Cardiac septum (tissue), 1 donor: ENCODE measurements at regions not wholly inside any gene's neighbourhood (a gene's known extent, or its start where the extent isn't known, plus 50 kb on each side); places are given as distances from the start of the nearest gene placed in this dataset.

ENCODE experiments used
- DNase-seq: peaks from one replicate; pipeline ENCODE4 v3.0.0-alpha.2; 2020; ENCODE audit warnings: low spot score
- intact Hi-C: fragments of 100-400 bp; cut with DNase I; formaldehyde crosslinking; loops from one replicate; pipeline ENCODE4 v1.14.0; 2022
- donor health status: DM: no; HTN: no; CAD: no.

DNA sequence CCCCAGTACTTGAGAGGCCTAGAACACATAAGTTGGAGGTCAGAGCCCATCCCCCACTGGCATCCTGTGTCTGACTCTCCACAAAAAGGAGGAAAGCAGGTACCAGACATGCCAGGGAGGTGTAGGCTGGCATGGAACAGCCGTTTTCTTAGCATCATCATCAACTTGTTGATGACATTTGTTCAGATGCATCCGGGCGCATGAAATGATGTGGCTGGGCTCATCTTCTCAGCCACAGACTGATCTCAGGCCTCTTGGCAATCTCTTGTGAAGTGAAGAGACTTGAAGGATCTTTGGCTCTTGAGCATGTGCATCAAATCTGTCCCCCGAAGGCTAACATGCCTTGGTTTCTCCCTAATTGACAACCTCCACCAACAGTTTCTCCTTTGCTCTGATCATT is 243.3 kb downstream of the TSN start:
- intact Hi-C loops, result no loop called here
- DNase-seq, result no peak

GRCh38 chr2:121999264-121999663 is 243.8 kb downstream of the TSN start:
- intact Hi-C loops, result no loop called here
- DNase-seq, result no peak

DNA sequence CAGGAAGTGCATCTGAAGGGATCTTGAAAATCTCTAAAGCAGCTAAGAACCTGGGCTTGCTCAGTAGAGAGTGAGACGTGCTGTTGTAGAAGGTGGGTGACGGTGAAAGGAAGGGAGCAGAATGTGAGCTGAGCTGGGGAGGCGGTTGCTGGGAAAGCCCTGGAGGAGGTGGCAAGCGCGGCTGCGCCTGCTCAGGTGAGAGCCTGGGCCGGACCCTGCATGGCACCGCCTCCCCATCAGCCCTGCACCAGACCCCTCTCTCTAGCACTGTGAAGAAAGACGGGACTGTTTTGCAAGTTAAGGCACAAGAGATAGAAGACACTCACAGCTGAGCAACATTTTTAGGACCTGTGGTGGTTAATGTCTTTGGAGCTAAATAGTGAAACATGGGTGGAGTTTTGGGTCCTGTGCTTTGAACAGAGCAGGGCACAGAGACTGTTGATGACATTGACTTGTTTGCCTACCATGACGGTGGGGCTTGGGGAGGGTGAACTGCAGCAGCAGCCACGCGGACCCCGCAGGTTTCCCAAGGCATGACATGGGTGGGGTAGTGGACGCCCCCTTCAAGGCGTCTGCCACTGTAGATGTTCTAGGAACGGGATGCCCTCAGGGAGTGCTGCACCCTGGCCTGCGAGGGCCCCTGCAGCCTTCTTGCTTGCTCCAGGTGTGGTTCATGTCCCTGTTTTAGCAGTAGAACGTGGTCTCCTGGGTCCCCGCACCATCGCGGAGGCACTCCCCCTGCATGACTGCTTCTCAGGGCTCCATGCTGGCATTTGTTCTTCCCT is 245.3 kb downstream of the TSN start:
- DNase-seq, result no peak
- intact Hi-C loops, result no loop called here

- no peak for DNase-seq
- intact Hi-C loops, result no loop called here
Measured at GRCh38 chr2:122001441-122001874, 246.0 kb downstream of the TSN start.

GRCh38 chr2:122003196-122003940 is 247.9 kb downstream of the TSN start:
- DNase-seq, result no peak
- intact Hi-C loops, result no loop called here

DNA sequence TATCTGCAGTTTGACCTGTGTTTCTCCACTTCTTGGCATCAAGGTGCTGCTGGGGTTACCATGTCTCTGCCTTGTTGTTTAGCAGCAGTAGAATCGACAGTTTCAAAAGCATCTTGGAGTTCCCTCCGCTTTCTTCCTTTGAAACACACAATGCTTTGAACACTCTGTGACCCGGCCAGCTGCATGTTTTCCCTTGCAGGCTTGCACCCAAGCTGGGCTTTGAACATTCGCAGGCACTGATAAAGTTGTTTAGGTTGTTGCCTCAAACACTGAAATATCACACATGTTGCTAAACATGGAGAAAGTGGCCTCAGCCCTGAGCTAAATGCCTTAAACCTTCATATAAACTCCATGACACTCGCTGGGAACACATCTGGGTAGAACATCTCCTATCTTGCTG is 251.7 kb downstream of the TSN start:
- DNase-seq, result no peak
- intact Hi-C loops, result no loop called here

DNA sequence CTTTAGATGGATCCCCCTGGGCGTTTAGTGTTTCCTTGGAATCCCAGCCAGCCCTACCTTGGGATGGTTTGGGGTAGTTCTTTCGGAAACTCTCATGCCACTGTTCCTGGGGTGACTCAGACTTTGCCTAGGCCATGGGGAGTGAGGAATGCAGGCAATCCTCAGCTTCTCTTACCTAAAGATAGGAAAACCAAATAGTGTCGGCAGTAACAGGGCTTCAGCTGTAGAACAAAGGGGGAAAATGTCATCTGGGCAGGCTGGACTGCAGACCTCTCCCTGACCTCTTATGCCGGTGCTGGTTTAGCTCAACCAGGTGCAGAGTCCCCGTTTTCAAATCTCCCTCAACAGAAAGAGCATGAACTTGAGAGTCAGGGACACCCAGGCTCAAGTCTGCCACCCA is 252.1 kb downstream of the TSN start:
- intact Hi-C loops, result no loop called here
- DNase-seq, result no peak

- DNase-seq, result no peak
- intact Hi-C loops, result no loop called here
Measured at GRCh38 chr2:122009561-122009960, 254.1 kb downstream of the TSN start.

DNA sequence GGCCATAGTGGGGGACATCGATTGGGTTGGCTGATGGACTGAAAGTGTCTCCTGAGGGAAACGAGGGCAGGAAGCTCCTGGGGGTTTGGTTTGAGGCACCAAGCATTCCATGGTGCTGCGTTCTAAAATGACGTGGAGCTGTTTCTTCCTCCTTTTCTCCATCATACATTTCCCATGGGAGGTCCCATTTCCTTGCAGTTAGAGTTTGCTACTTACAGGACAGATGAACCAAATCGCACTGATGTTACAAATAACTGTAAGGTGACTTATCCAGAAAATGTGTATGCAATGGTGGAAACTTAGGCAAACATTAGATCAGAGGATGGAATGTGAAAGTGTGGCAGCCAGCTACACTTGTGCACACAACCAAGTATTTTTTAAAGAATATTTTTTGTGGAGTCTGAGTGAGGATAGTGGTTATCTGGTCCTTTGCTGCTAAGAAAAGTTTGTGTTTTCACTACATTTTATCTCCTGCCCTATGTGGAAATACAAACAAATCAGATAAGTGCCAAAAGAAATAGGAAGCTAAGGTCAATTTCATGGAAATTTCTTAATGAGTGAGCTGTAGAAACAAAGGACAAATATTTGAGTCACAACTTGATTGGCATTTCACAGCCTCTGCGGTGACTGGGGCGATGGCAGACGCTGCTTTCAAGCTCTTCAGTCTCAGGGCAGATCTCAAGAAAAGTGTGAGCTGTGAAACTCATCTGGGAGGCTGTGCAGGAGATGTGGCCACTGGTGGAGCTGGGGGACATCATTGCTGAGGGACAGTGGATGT is 256.2 kb downstream of the TSN start:
- intact Hi-C loops, result no loop called here
- no peak for DNase-seq

GRCh38 chr2:122018736-122019135 is 263.3 kb downstream of the TSN start:
- DNase-seq, result no peak
- intact Hi-C loops, result no loop called here

DNA sequence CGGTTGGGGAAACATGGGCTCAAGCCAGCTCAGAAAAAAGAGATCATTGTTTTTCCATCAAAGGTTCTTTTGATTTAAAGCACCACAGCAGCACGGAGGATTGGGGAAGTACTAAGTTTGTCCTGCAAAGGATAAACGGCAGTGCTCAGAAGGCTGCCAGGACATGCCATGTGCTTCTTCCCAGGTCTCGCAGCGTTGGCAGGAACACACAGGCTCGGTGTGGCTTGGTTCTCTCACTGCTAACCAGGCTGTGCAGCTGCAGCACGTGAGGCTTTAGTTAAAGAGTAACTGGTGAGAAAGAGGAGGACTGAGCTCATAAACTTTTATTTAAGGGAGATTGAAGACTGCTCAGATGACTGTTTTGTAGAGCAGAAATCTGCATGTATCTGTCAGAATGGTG is 264.3 kb downstream of the TSN start:
- no peak for DNase-seq
- intact Hi-C loops, result no loop called here

DNA sequence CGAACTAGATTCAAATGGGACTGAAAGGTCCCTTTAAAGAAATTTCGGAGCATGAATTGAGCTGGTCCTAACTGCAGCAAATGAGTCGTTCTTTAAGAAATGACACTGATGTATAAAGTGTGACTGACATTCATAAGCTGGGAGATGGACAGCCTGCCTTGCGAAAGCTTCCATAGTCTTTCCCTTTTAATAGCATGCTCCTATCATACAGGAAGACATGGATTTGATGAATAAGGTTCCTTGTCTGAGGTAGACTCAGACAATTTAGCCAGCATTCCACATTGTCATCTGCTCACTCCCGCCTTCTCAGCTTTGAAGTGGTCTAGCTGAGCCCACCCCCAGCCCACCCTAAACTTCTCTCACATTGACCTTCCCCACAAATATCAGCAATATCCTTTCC is 264.9 kb downstream of the TSN start:
- no peak for DNase-seq
- intact Hi-C loops, result no loop called here

DNA sequence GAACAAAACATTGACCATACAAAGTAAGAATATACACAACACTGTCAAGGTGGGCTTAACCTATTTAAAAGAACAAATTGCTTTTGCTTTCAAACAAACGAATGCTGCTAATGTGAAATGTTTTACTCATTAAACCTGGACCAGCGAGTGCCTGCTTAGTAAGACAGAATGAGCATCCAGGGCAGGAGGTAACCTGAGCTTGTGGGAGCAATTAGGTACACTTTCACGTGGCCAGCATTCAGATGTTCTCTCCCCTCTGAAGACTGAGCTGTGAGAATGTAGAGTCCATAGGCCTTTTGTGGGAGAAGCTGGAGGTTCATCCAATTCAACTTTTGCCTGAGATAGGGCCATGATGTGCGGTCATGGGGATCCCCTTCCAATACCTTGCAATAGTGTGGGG is 266.5 kb downstream of the TSN start:
- no peak for DNase-seq
- intact Hi-C loops, result no loop called here

DNA sequence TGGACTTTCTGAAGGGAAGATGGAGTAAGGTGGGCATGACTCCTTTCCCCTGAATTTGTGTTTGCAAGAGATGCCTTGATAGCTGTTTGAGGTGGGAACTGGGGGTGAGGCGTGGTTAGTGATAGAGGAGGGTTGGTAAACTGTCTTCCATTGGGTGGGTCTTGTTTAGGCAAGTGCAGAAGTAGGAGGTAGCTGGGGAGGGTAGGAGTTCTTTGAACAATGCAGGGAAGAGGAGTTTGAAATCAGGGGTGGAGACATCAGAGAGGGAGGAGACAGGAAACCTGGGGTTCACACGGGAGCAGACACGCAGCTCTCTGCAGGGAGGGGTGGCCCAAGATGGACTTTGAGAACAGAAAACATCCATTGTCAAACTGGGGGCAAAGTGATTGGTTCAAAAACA is 267.1 kb downstream of the TSN start:
- intact Hi-C loops, result no loop called here
- DNase-seq, result no peak

DNA sequence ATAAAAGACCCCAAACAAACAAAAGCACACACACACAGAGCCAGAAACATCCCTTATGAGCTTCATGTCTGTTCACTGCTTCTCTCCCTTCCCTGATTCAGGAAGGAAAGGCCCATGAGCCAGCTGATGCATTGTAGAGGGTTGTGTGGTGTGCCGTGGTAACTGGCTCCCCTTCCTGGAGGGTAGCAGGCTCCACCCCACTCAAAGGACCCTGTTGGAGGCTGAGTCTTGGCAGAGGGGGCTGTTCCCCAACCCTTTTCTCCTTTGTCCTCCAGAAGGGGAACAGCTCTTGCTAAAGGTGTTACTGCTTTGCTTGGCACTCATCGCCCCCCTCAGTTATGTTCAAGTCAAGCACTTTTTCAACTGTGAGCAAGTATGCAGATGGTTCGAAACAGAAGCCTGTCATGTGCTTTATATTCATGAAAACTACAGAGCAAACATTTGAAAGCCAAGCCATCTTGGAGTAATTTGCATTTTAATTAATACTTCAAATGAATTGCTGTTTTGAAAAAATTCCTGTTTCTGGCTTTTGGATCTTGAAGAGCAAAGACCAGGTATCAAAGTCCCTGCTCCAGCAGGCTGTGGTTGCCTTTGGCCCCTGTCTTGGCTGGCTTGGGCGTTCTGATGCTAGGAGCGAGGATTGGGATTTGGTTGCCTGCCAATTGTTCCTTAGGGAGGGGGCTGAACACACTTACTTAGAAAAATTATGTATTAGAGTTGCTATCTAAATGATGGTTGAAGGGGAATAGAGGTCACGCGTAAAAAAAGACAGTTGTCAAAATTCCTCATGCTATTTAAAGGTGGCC is 267.8 kb downstream of the TSN start:
- no peak for DNase-seq
- intact Hi-C loops, result no loop called here

DNA sequence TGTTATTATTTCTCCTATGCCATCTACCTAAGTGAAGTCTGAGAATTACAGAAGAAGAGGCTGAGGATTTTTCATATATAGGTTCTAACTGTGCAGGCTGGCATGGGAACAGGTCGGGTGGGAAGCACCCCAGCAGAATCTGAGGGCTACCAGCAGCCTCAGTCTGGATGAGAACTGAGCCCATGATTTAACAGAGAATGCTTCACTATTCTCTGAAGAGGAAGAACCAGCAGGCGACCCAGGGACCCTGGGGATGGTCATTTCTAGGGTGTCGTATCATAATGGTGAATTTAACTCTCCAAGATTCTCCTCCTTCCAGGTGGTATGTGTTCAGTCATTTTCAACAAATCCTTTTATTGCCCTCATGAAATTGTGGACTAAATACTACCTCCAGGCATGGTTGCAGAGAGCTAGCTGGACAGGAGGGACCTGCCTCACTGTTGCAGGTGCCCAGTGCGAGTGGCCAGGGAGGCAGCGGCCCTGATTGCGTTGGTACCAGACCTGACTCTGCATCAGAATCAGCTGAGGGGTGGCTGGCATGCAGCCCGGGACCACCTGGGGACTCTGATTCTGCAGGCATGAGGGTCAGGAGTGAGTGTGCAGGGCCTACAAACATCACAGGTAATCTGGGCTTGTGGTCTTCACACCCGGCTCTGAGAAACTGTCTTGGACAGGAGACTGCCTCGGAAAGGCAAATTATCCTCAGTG is 272.2 kb downstream of the TSN start:
- no peak for DNase-seq
- intact Hi-C loops, result no loop called here

DNA sequence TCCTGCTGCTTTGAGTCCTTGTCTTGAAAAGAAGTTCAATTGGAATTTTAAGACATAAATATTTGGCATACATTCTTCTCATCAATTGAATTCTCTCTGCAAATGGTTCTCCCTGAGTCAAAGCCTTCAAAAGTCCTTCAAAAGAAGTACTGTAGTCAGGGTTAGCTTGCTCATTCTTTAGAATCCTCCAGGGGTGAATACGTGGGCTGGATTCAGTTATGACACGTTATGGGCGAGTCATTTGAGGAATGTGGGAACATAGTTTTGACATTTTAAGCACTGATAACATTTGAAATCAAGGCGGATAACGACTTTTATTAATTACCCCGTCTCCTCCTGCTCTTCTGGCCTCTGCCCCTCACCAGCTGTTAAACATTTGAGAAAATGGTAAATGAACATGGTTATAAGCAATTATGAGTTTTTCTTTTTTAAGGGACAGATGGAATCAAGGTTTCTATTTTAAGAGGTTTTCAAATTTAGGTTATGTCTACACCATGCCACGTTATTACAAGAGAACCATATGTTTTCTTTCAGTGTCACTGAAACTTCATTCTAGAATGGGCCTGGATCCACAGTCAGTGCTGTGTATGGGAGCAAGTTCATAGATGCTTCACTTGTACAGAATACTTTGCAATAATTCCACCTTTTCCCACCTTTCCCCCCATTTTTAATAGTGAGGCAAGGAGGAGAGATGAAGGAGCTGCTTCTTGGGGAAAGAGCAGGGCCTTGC is 273.1 kb downstream of the TSN start:
- DNase-seq, result no peak

DNA sequence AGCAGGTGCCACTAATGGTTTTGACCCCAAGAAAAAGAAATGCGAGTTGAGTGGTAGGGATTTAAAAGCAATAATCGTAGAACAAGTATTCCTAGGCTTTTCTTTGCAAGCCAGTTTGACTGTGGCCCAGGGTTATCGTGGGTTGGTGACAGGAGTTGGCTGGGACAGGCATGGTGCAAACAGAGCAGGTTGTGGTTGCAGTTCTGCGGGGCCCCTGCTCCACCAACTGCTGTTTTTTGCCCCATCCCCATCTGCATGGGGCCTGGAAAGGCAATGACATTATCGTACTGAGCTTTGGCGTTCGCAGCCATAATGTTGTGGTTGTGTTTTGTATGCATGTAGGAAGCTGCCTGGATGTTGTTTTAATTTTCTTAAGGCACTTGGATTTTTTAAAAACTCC is 274.0 kb downstream of the TSN start:
- no peak for DNase-seq
- intact Hi-C loops, result no loop called here

More for the DNA sequence above, 273.1 kb downstream of the TSN start:
- intact Hi-C loops, result no loop called here
